ENCODE measurements at regions not wholly inside any gene's neighbourhood (a gene's known extent, or its start where the extent isn't known, plus 50 kb on each side); places are given as distances from the start of the nearest gene placed in this dataset.

DNA sequence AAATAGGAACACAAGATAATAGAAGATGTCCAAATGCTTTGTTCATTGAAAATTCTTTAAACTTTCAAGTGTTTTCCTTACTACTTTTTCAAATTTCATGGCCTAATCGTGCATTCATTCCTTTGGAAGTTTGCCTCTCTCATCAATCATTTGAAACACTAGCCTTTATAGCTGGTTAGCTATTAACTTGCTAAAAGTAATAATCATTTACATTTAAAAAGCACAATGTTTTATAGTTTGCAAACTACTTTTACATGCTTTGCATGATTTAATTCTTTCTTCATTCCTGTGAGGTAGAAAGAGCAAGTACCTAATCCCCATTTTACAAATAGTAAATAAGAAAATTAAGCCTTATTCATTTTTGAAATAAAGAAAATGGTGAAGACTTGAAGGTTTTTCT, 137.4 kb upstream of the SLC7A14 start:
- no peak overlapping the region for H3K4me3 ChIP-seq (ENCODE audit: control extremely low read depth in 1 of 5, extremely low read depth in 1 of 5, insufficient read depth in 1 of 5, low read depth in 2 of 5, low read length in 4 of 5)
- TF ChIP-seq CTCF (IDR thresholded peaks at IDR 0.05): no peak
- no peak for TF ChIP-seq EZH2 (IDR thresholded peaks at IDR 0.05; ENCODE audit: borderline replicate concordance, insufficient read depth, low read depth, low read length, poor library complexity, severe bottlenecking)
- Mint-ChIP-seq H3K4me3 (no peak overlapping the region), H3K27ac (no peak overlapping the region), H3K9me3 (ENCODE audit: insufficient read depth) (no peaks in the 10 kb centered on the region), H3K4me1 (no peaks in the 10 kb centered on the region), H3K27me3 (peaks cover 25% of the 10 kb centered on the region)
- intact Hi-C loops (cut with micrococcal nuclease): no loop called here
- no peak for DNase-seq
- no peak overlapping the region for H2AFZ ChIP-seq (ENCODE audit: insufficient read depth, low read depth, low read length, poor library complexity, severe bottlenecking)
- no peak for ATAC-seq (ENCODE audit: low read depth)
- CTCF ChIA-PET: no interaction called here
- no peaks in the 10 kb centered on the region for H3K4me1 ChIP-seq (ENCODE audit: control insufficient read depth in 2 of 2, insufficient read depth in 2 of 2, low read length in 2 of 2)
- H3K9me3 ChIP-seq (ENCODE audit: control extremely low read depth in 1 of 3, control insufficient read depth in 2 of 3, insufficient read depth in 1 of 3, low read length in 2 of 3): peaks cover 0 to 4% (median 1%) of the 10 kb centered on the region in 3 donors
- H3K36me3 ChIP-seq (replicated peaks in 1 of 2; ENCODE audit: control extremely low read depth in 1 of 2, control insufficient read depth in 1 of 2, extremely low read depth in 1 of 2, insufficient read depth in 2 of 2, low read length in 1 of 2): no peaks in the 10 kb centered on the region
- H3K9ac ChIP-seq (ENCODE audit: low read length): no peak overlapping the region
- no peaks in the 10 kb centered on the region for H4K20me1 ChIP-seq (ENCODE audit: control insufficient read depth, insufficient read depth, low read length, poor library complexity, severe bottlenecking)
- no peak overlapping the region for H3K4me2 ChIP-seq (replicated peaks; ENCODE audit: low read depth, low read length, poor library complexity, severe bottlenecking)
- POLR2A ChIA-PET: no interaction called here
- no peak overlapping the region for H3K27ac ChIP-seq (ENCODE audit: low read length in 2 of 2)
- peaks cover 0 to 6% (median 2%) of the 10 kb centered on the region in 4 experiments for H3K27me3 ChIP-seq (replicated peaks in 1 of 4; ENCODE audit: control extremely low read depth in 1 of 4, control insufficient read depth in 3 of 4, insufficient read depth in 4 of 4, low read length in 3 of 4)
- WGBS (ENCODE audit: insufficient coverage): no CpG with 5 or more reads among the region's 1 CpG
- no peaks in the 10 kb centered on the region for H3K79me2 ChIP-seq (ENCODE audit: control insufficient read depth, insufficient read depth, low read length)

- DNase-seq (no peak), ATAC-seq (ENCODE audit: low read depth) (no peak)
- ChIA-PET POLR2A (no interaction called here), CTCF (no interaction called here)
- Histone ChIP-seq H3K27ac (ENCODE audit: low read length in 2 of 2) (no peak overlapping the region), H3K9ac (ENCODE audit: low read length) (no peak overlapping the region), H4K20me1 (ENCODE audit: control insufficient read depth, insufficient read depth, low read length, poor library complexity, severe bottlenecking) (no peaks in the 10 kb centered on the region), H3K4me2 (replicated peaks; ENCODE audit: low read depth, low read length, poor library complexity, severe bottlenecking) (no peak overlapping the region), H3K36me3 (replicated peaks in 1 of 2; ENCODE audit: control extremely low read depth in 1 of 2, control insufficient read depth in 1 of 2, extremely low read depth in 1 of 2, insufficient read depth in 2 of 2, low read length in 1 of 2) (no peaks in the 10 kb centered on the region), H2AFZ (ENCODE audit: insufficient read depth, low read depth, low read length, poor library complexity, severe bottlenecking) (no peak overlapping the region), H3K27me3 (replicated peaks in 1 of 4; ENCODE audit: control extremely low read depth in 1 of 4, control insufficient read depth in 3 of 4, insufficient read depth in 4 of 4, low read length in 3 of 4) (peaks cover 0 to 6% (median 3%) of the 10 kb centered on the region in 4 experiments), H3K4me1 (ENCODE audit: control insufficient read depth in 2 of 2, insufficient read depth in 2 of 2, low read length in 2 of 2) (no peaks in the 10 kb centered on the region), H3K9me3 (ENCODE audit: control extremely low read depth in 1 of 3, control insufficient read depth in 2 of 3, insufficient read depth in 1 of 3, low read length in 2 of 3) (peaks cover 0 to 4% (median 3%) of the 10 kb centered on the region in 3 donors), H3K79me2 (ENCODE audit: control insufficient read depth, insufficient read depth, low read length) (no peaks in the 10 kb centered on the region), H3K4me3 (ENCODE audit: control extremely low read depth in 1 of 5, extremely low read depth in 1 of 5, insufficient read depth in 1 of 5, low read depth in 2 of 5, low read length in 4 of 5) (no peak overlapping the region)
- Mint-ChIP-seq H3K27me3 (peaks cover 32% of the 10 kb centered on the region), H3K4me1 (no peaks in the 10 kb centered on the region), H3K27ac (no peak overlapping the region), H3K4me3 (no peak overlapping the region), H3K9me3 (ENCODE audit: insufficient read depth) (peaks cover 3% of the 10 kb centered on the region)
- no peak for TF ChIP-seq CTCF (IDR thresholded peaks at IDR 0.05)
- no peak for TF ChIP-seq EZH2 (IDR thresholded peaks at IDR 0.05; ENCODE audit: borderline replicate concordance, insufficient read depth, low read depth, low read length, poor library complexity, severe bottlenecking)
- intact Hi-C loops (cut with micrococcal nuclease): no loop called here
Measured at GRCh38 chr3:170721563-170721962, 135.7 kb upstream of the SLC7A14 start.
